IMR-90 (cell line): ENCODE measurements at regions not wholly inside any gene's neighbourhood (a gene's known extent, or its start where the extent isn't known, plus 50 kb on each side); places are given as distances from the start of the nearest gene placed in this dataset.

Experiments
- ATAC-seq: fragments of 200-7000 bp; cut with Tn5 transposase; 2 replicates; pipeline ENCODE4 v1.9.1; 2020; ENCODE audit warnings: low read depth, mild to moderate bottlenecking, moderate library complexity
- BruUV-seq: library from RNA; stranded (reverse); fragments of 400-500 nt; replicated peaks from 2 replicates; lab custom pipeline; 2021; lab: Mats Ljungman, UMichigan
- CTCF ChIA-PET: fragments of 300-600 bp; formaldehyde crosslinking; extraction: SDS; loops from one replicate; lab custom pipeline; 2021; ENCODE audit warnings: antibody characterized with exemption; lab: Yijun Ruan, JAX
- POLR2A ChIA-PET: fragments of 300-600 bp; sonication (Branson Sonifier 250); formaldehyde crosslinking; loops from one replicate; lab custom pipeline; 2022; ENCODE audit warnings: antibody characterized with exemption; ENCODE audit not compliant: unreplicated experiment; lab: Charles Lee
- DNase-seq: peaks from one replicate; pipeline ENCODE4 v3.0.0; 2013
- H2AFZ ChIP-seq: replicated peaks from 2 replicates; pipeline ENCODE3; 2013; ENCODE audit warnings: low read length, mild to moderate bottlenecking; ENCODE audit not compliant: poor library complexity
- H2AK5ac ChIP-seq: 2 replicates; pipeline ENCODE4 v1.6.1; 2013; ENCODE audit warnings: low read depth, low read length, inconsistent platforms
- H2AK9ac ChIP-seq: replicated peaks from 2 replicates; pipeline ENCODE3; 2013; ENCODE audit warnings: mild to moderate bottlenecking, low read depth, low read length, moderate library complexity; ENCODE audit not compliant: poor library complexity
- H2BK120ac ChIP-seq: 2 replicates; pipeline ENCODE4 v1.6.1; 2013; ENCODE audit warnings: low read depth, low read length, inconsistent platforms
- H2BK15ac ChIP-seq: 3 replicates; pipeline ENCODE4 v1.6.1; 2013; ENCODE audit warnings: low read depth, low read length, inconsistent platforms
- H2BK20ac ChIP-seq: 2 replicates; pipeline ENCODE4 v1.6.1; 2013; ENCODE audit warnings: low read depth, mild to moderate bottlenecking, inconsistent platforms, low read length, moderate library complexity
- H2BK5ac ChIP-seq: 2 replicates; pipeline ENCODE4 v1.6.1; 2013; ENCODE audit warnings: mild to moderate bottlenecking, low read depth, low read length, inconsistent platforms; ENCODE audit not compliant: poor library complexity, severe bottlenecking
- H3K14ac ChIP-seq: replicated peaks from 2 replicates; pipeline ENCODE4 v1.6.1; 2013; ENCODE audit warnings: low read depth, low read length, inconsistent platforms
- H3K18ac ChIP-seq: 2 replicates; pipeline ENCODE4 v1.6.1; 2013; ENCODE audit warnings: low read depth, low read length, control low read depth
- H3K23ac ChIP-seq: 2 replicates; pipeline ENCODE4 v1.6.1; 2013; ENCODE audit warnings: low read depth, low read length, inconsistent platforms
- H3K27ac ChIP-seq: 2 replicates; pipeline ENCODE4 v1.5.1; 2013; ENCODE audit warnings: mild to moderate bottlenecking, control low read depth, low read length; ENCODE audit not compliant: insufficient read depth
- H3K27me3 ChIP-seq: 2 replicates; pipeline ENCODE4 v1.6.1; 2013; ENCODE audit warnings: low read length; ENCODE audit not compliant: control insufficient read depth, insufficient read depth
- H3K36me3 ChIP-seq: 2 replicates; pipeline ENCODE4 v1.6.1; 2013; ENCODE audit warnings: low read length, mixed read lengths; ENCODE audit not compliant: control insufficient read depth, insufficient read depth
- H3K4ac ChIP-seq: 2 replicates; pipeline ENCODE4 v1.6.1; 2013; ENCODE audit warnings: low read depth, low read length, inconsistent platforms
- H3K4me1 ChIP-seq: 2 replicates; pipeline ENCODE4 v1.6.1; 2013; ENCODE audit warnings: low read length, mixed read lengths; ENCODE audit not compliant: control insufficient read depth, insufficient read depth
- H3K4me2 ChIP-seq: 2 replicates; pipeline ENCODE4 v1.6.1; 2013; ENCODE audit warnings: low read depth, mild to moderate bottlenecking, control low read depth, low read length, moderate library complexity
- H3K4me3 ChIP-seq: 2 replicates; pipeline ENCODE4 v1.5.1; 2013; ENCODE audit warnings: low read depth, mild to moderate bottlenecking, control low read depth, low read length, moderate library complexity; ENCODE audit not compliant: insufficient read depth
- H3K56ac ChIP-seq: 2 replicates; pipeline ENCODE4 v1.6.1; 2013; ENCODE audit warnings: low read length, inconsistent platforms; ENCODE audit not compliant: insufficient read depth; ENCODE audit errors: extremely low read depth
- H3K79me1 ChIP-seq, 2 experiments: 2 replicates each; pipeline ENCODE4 v1.6.1; 2013; ENCODE audit warnings: low read length in 2 of 2, inconsistent platforms in 1 of 2, low read depth in 1 of 2
- H3K9ac ChIP-seq: 2 replicates; pipeline ENCODE4 v1.6.1; 2013; ENCODE audit warnings: low read depth, low read length, control low read depth
- H3K9me1 ChIP-seq: 2 replicates; pipeline ENCODE4 v1.6.1; 2013; ENCODE audit warnings: low read length, inconsistent platforms; ENCODE audit not compliant: insufficient read depth
- H3K9me3 ChIP-seq: 2 replicates; pipeline ENCODE4 v1.6.1; 2013; ENCODE audit warnings: low read length; ENCODE audit not compliant: control insufficient read depth, insufficient read depth
- H4K20me1 ChIP-seq: 2 replicates; pipeline ENCODE4 v1.6.1; 2013; ENCODE audit warnings: low read length, inconsistent platforms; ENCODE audit not compliant: insufficient read depth
- H4K5ac ChIP-seq: 2 replicates; pipeline ENCODE4 v1.6.1; 2013; ENCODE audit warnings: mild to moderate bottlenecking, low read depth, low read length, control low read depth
- H4K8ac ChIP-seq, 2 experiments: 2 replicates each; pipeline ENCODE4 v1.6.1; 2013; ENCODE audit warnings: low read depth in 2 of 2, low read length in 2 of 2, control low read depth in 1 of 2, inconsistent platforms in 1 of 2
- H4K91ac ChIP-seq: 2 replicates; pipeline ENCODE4 v1.6.1; 2013; ENCODE audit warnings: low read depth, low read length, inconsistent platforms; ENCODE audit not compliant: insufficient read depth
- CEBPB ChIP-seq: IDR thresholded peaks from 2 replicates; pipeline ENCODE4 v1.6.1; 2012; ENCODE audit warnings: low read depth, low read length, improper control_type of control experiment
- CHD1 ChIP-seq: IDR thresholded peaks from 2 replicates; pipeline ENCODE4 v1.6.1; 2012; ENCODE audit warnings: low read depth, low read length, improper control_type of control experiment
- RAD21 ChIP-seq: IDR thresholded peaks from 2 replicates; pipeline ENCODE4 v1.6.1; 2012; ENCODE audit warnings: low read length, improper control_type of control experiment
- WGBS, 2 experiments: methylation state at CpG; one replicate each; pipeline versions ENCODE4 v1.1.5 to v1.1.7; 2013; ENCODE audit warnings: missing lambda C conversion rate in 2 of 2; ENCODE audit not compliant: insufficient read length in 1 of 2; ENCODE audit errors: extremely low coverage in 2 of 2; 5-methylcytosine and 5-hydroxymethylcytosine counted together
- dilution Hi-C: fragments of 300-500 bp; cut with HindIII; formaldehyde crosslinking; loops from one replicate; pipeline ENCODE4 v1.14.3; 2018; ENCODE audit warnings: low sequenced_read_pairs; ENCODE audit not compliant: unreplicated experiment
- in situ Hi-C: fragments of 300-500 bp; cut with MboI; formaldehyde crosslinking; loops from 3 replicates; pipeline ENCODE4 v1.14.3; 2019; ENCODE audit warnings: low sequenced_read_pairs, inconsistent platforms, mixed read lengths
- intact Hi-C: fragments of 100-400 bp; cut with micrococcal nuclease; formaldehyde crosslinking; loops from 2 replicates; pipeline ENCODE4 v1.10.0; 2022
- TF ChIP-seq, protein P1 (sequence below): fragments of 150-350 bp; IDR thresholded peaks from 2 replicates; pipeline ENCODE4 v1.6.1; 2017; ENCODE audit warnings: mild to moderate bottlenecking, antibody characterized with exemption, low read length, low read depth

DNA sequence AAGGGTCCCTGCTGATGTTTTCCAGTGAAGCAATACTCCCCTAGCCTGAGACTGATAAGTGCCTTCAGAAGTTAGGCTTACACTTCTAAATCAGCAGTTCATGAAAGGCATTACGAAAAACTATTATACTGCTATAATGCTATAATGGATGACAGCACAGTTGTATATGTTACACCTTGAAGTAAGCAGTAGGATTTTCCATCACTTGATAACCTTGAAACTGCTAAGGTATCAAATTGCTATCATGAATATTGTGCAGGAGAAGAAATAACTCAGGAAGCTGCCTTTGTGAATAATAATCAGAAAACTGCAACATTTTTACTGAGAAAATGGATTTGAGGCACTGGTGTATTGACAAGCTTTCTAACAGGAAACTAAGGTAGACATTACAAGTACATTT, 142.3 kb downstream of the HNMT start:
- Histone ChIP-seq H3K27ac (no peak overlapping the region), H3K79me1 (no peaks in the 10 kb centered on the region), H3K4me3 (no peak overlapping the region), H2AFZ (no peak overlapping the region), H2AK9ac (no peak overlapping the region), H2BK120ac (no peak overlapping the region), H4K91ac (no peak overlapping the region), H3K4me1 (no peaks in the 10 kb centered on the region), H3K36me3 (no peaks in the 10 kb centered on the region), H3K18ac (no peak overlapping the region), H2BK15ac (no peak overlapping the region), H3K23ac (no peak overlapping the region), H2BK5ac (no peak overlapping the region), H4K5ac (no peak overlapping the region), H3K9ac (no peak overlapping the region), H3K4ac (no peak overlapping the region), H3K4me2 (no peak overlapping the region), H3K9me3 (no peaks in the 10 kb centered on the region), H3K56ac (no peak overlapping the region), H2BK20ac (no peak overlapping the region), H4K8ac (no peak overlapping the region), H3K9me1 (no peaks in the 10 kb centered on the region), H3K14ac (no peak overlapping the region), H2AK5ac (no peak overlapping the region), H4K20me1 (no peaks in the 10 kb centered on the region), H3K27me3 (no peaks in the 10 kb centered on the region)
- CTCF ChIA-PET, result interaction anchor here (0.9 kb wide), 1 partner anchor 13 kb away, joined by 3 read pairs; no protein-coding TSS in a partner anchor
- no peak for DNase-seq
- no peak for ATAC-seq
- no peak for TF ChIP-seq CEBPB
- TF ChIP-seq, protein P1, sequence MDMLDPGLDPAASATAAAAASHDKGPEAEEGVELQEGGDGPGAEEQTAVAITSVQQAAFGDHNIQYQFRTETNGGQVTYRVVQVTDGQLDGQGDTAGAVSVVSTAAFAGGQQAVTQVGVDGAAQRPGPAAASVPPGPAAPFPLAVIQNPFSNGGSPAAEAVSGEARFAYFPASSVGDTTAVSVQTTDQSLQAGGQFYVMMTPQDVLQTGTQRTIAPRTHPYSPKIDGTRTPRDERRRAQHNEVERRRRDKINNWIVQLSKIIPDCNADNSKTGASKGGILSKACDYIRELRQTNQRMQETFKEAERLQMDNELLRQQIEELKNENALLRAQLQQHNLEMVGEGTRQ, result no peak
- TF ChIP-seq RAD21, result no peak
- TF ChIP-seq CHD1, result no peak
- POLR2A ChIA-PET, result no interaction called here
- no CpG with 5 or more reads among the region's 1 CpG for WGBS, 2 experiments
- BruUV-seq, result no TSS peak
- in situ Hi-C loops (no loop called here), dilution Hi-C loops (no loop called here), intact Hi-C loops (no loop called here)
